ENCODE measurements at regions not wholly inside any gene's neighbourhood (a gene's known extent, or its start where the extent isn't known, plus 50 kb on each side); places are given as distances from the start of the nearest gene placed in this dataset.

GRCh38 chr13:63704521-63704920 lies 2288.9 kb upstream of the PCDH20 start:
- Histone ChIP-seq H3K9me3 (no peaks in the 10 kb centered on the region), H3K27ac (no peak overlapping the region), H3K4me3 (no peak overlapping the region), H3K36me3 (no peaks in the 10 kb centered on the region), H3K4me1 (no peaks in the 10 kb centered on the region), H3K27me3 (no peaks in the 10 kb centered on the region)
- ATAC-seq = no peak
- TF ChIP-seq CTCF (IDR thresholded peaks at IDR 0.05) (no peak), EP300 (IDR thresholded peaks at IDR 0.05) (no peak), POLR2AphosphoS5 (IDR thresholded peaks at IDR 0.05) (no peak)
- 50 to 57% methylated on average over 1 to 4 of the region's 4 CpGs for WGBS, 2 donors (ENCODE audit: low coverage in 1 of 2)

- TF ChIP-seq POLR2AphosphoS5 (IDR thresholded peaks at IDR 0.05) = no peak
- TF ChIP-seq EP300 (IDR thresholded peaks at IDR 0.05) = no peak
- no peak for TF ChIP-seq CTCF (IDR thresholded peaks at IDR 0.05)
- no peak for TF ChIP-seq POLR2A (IDR thresholded peaks at IDR 0.05)
- Histone ChIP-seq H3K27me3 (no peaks in the 10 kb centered on the region), H3K9me3 (no peaks in the 10 kb centered on the region), H3K4me1 (no peaks in the 10 kb centered on the region), H3K4me3 (no peak overlapping the region), H3K27ac (no peak overlapping the region), H3K36me3 (no peaks in the 10 kb centered on the region)
- 40 to 66% methylated on average over 1 to 3 of the region's 3 CpGs for WGBS, 2 donors (ENCODE audit: low coverage in 1 of 2)
- ATAC-seq = no peak
These were observed 2284.7 kb upstream of the PCDH20 start for GRCh38 chr13:63700350-63700749.

- Histone ChIP-seq H3K36me3 (no peaks in the 10 kb centered on the region), H3K27me3 (no peaks in the 10 kb centered on the region), H3K27ac (no peak overlapping the region), H3K9me3 (no peaks in the 10 kb centered on the region), H3K4me3 (no peak overlapping the region), H3K4me1 (no peaks in the 10 kb centered on the region)
- 94% methylated on average over 2 of the region's 5 CpGs; no CpG with 5 or more reads in 1 of the 2 donors for WGBS, 2 donors (ENCODE audit: low coverage in 1 of 2)
- no peak for ATAC-seq
- TF ChIP-seq POLR2A (IDR thresholded peaks at IDR 0.05) (no peak), EP300 (IDR thresholded peaks at IDR 0.05) (no peak), CTCF (IDR thresholded peaks at IDR 0.05) (no peak), POLR2AphosphoS5 (IDR thresholded peaks at IDR 0.05) (no peak)
These were observed 2284.3 kb upstream of the PCDH20 start for GRCh38 chr13:63699948-63700347.

GRCh38 chr13:63696055-63696454 lies 2280.4 kb upstream of the PCDH20 start:
- no peaks in the 10 kb centered on the region for H3K9me3 ChIP-seq
- TF ChIP-seq POLR2A (IDR thresholded peaks at IDR 0.05) (no peak), CTCF (IDR thresholded peaks at IDR 0.05) (no peak), POLR2AphosphoS5 (IDR thresholded peaks at IDR 0.05) (no peak), EP300 (IDR thresholded peaks at IDR 0.05) (no peak)
- ATAC-seq = no peak
- H3K4me3 ChIP-seq = no peak overlapping the region
- H3K27me3 ChIP-seq = no peaks in the 10 kb centered on the region
- no peak overlapping the region for H3K27ac ChIP-seq
- no peaks in the 10 kb centered on the region for H3K4me1 ChIP-seq
- no peaks in the 10 kb centered on the region for H3K36me3 ChIP-seq

- Histone ChIP-seq H3K4me1 (no peaks in the 10 kb centered on the region), H3K27ac (no peak overlapping the region), H3K4me3 (no peak overlapping the region), H3K27me3 (no peaks in the 10 kb centered on the region), H3K9me3 (no peaks in the 10 kb centered on the region), H3K36me3 (no peaks in the 10 kb centered on the region)
- peak; percentile 43 for ATAC-seq
- TF ChIP-seq POLR2A (IDR thresholded peaks at IDR 0.05) = no peak
- no peak for TF ChIP-seq EP300 (IDR thresholded peaks at IDR 0.05)
- no peak for TF ChIP-seq CTCF (IDR thresholded peaks at IDR 0.05)
- TF ChIP-seq POLR2AphosphoS5 (IDR thresholded peaks at IDR 0.05) = no peak
- 97% methylated on average over 5 of the region's 15 CpGs; no CpG with 5 or more reads in 1 of the 2 donors for WGBS, 2 donors (ENCODE audit: low coverage in 1 of 2)
These were observed 2278.0 kb upstream of the PCDH20 start for GRCh38 chr13:63693696-63694095.

All from gastroesophageal sphincter (tissue), 4 donors.